ENCODE measurements at regions not wholly inside any gene's neighbourhood (a gene's known extent, or its start where the extent isn't known, plus 50 kb on each side); places are given as distances from the start of the nearest gene placed in this dataset.
"Not testable (repeated sequence)": the region's sequence is repeated elsewhere in the genome, so short reads cannot be mapped to it uniquely, and the experiment has no call there.

- no peak for DNase-seq
These were observed 79.1 kb upstream of the MEF2A start for GRCh38 chr15:99486371-99487336.

GRCh38 chr15:99487337-99487730 lies 78.5 kb upstream of the MEF2A start:
- no peak for DNase-seq

GRCh38 chr15:99492275-99492674 lies 73.5 kb upstream of the MEF2A start:
- DNase-seq = no peak

- DNase-seq = no peak
These were observed 73.1 kb upstream of the MEF2A start for GRCh38 chr15:99492716-99493115.

- no peak for DNase-seq
These were observed 72.3 kb upstream of the MEF2A start for GRCh38 chr15:99493461-99493860.

GRCh38 chr15:99494536-99495233 lies 71.1 kb upstream of the MEF2A start:
- DNase-seq = not testable (repeated sequence)

GRCh38 chr15:99495430-99496301 lies 70.1 kb upstream of the MEF2A start:
- DNase-seq = no peak

GRCh38 chr15:99496302-99496629 lies 69.5 kb upstream of the MEF2A start:
- DNase-seq = no peak

GRCh38 chr15:99502182-99502581 lies 63.6 kb upstream of the MEF2A start:
- no peak for DNase-seq

GRCh38 chr15:99502661-99503060 lies 63.1 kb upstream of the MEF2A start:
- no peak for DNase-seq

GRCh38 chr15:99503411-99503810 lies 62.4 kb upstream of the MEF2A start:
- no peak for DNase-seq

GRCh38 chr15:99504071-99504822 lies 61.5 kb upstream of the MEF2A start:
- no peak for DNase-seq

GRCh38 chr15:99504823-99505551 lies 60.8 kb upstream of the MEF2A start:
- DNase-seq = no peak

GRCh38 chr15:99506399-99506798 lies 59.4 kb upstream of the MEF2A start:
- DNase-seq = no peak

GRCh38 chr15:99507016-99507503 lies 58.7 kb upstream of the MEF2A start:
- no peak for DNase-seq

GRCh38 chr15:99507504-99508310 lies 58.1 kb upstream of the MEF2A start:
- no peak for DNase-seq

- no peak for DNase-seq
These were observed 57.5 kb upstream of the MEF2A start for GRCh38 chr15:99508311-99508645.

- DNase-seq = no peak
These were observed 56.9 kb upstream of the MEF2A start for GRCh38 chr15:99508852-99509251.

- no peak for DNase-seq
These were observed 55.9 kb upstream of the MEF2A start for GRCh38 chr15:99509686-99510461.

- DNase-seq = no peak
These were observed 54.3 kb upstream of the MEF2A start for GRCh38 chr15:99511531-99511865.

Data from SIG-M5 (cell line).